HEK293 (cell line): ENCODE measurements at regions not wholly inside any gene's neighbourhood (a gene's known extent, or its start where the extent isn't known, plus 50 kb on each side); places are given as distances from the start of the nearest gene placed in this dataset.

Source experiments
- CTCF ChIP-seq: fragments of 450-650 bp; formaldehyde crosslinking; IDR thresholded peaks from 2 replicates; pipeline ENCODE4 v1.5.1; 2016; ENCODE audit warnings: missing biosample characterization, missing genetic modification characterization
- ZBTB49 ChIP-seq: fragments of 450-650 bp; formaldehyde crosslinking; IDR thresholded peaks from 2 replicates; pipeline ENCODE4 v1.5.1; 2016; ENCODE audit warnings: missing biosample characterization, missing genetic modification characterization, low read depth

DNA sequence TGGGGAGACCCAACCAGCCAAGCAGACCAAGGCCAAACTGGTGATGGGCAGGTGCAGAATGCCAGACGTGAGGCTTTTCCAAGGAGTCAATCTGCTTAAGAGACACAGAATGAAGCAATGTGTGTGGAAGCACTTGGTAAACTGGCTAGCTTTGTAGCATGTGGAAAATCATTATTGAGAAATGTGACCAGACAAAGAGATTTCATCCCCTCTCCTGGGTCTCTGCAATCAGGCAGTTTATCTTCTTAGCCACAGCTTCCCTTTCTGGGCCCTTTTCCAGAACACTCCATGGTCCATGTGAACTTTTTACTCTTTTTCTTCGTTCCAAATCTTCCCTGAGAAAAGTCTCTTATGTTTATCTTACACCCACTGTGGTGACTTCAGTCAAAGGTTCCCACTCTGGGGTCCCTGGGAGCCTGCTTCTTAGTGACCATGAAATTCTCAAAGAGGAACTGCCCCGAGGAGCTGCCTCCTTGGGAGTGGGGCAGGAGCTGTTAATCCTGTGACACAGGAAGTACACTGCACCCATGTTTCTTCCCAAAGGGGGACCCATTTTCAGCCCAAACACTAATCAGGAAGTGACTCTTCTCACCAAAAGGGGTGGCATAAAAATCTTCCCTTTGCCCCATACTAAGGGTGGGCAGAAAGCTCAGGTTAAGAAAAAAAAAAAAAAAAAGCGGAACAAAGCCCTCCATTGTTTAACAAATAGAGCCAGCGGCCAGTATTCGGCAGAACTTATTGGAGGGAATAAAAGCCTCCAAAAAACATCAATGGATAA, 346.2 kb upstream of the ASIC2 start:
- no peak for TF ChIP-seq ZBTB49 (tag by site-specific recombination)
- no peak for TF ChIP-seq CTCF (tag by site-specific recombination)
